ENCODE measurements at regions not wholly inside any gene's neighbourhood (a gene's known extent, or its start where the extent isn't known, plus 50 kb on each side); places are given as distances from the start of the nearest gene placed in this dataset.

DNA sequence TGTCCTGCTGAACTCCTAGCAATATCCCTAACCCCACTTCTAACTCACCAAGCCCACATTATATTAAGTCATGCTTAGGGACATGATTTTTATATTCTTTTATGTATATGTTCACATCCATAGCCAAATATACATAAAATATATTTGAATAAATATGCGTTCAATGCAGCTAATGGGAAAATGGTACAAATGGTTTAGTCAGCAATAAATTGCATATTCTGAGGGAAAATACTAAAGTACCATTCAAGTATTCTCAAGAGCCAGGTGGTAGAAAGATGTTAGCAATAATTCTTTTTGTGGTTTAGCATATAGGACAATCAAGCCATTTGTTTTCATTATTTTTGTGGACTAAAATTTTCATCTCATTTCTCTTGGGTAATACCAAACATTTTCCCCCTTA, 306.0 kb downstream of the TDRD15 start:
- H3K4me3 ChIP-seq (ENCODE audit: low read depth, low read length) = no peak overlapping the region
- intact Hi-C loops (cut with micrococcal nuclease; ENCODE audit: unreplicated experiment) = no loop called here
- POLR2A ChIA-PET = no interaction called here
- Mint-ChIP-seq H3K27ac (ENCODE audit: unreplicated experiment) (no peak overlapping the region), H3K4me3 (ENCODE audit: unreplicated experiment) (no peak overlapping the region), H3K4me1 (ENCODE audit: low read depth, unreplicated experiment) (no peaks in the 10 kb centered on the region), H3K9me3 (ENCODE audit: unreplicated experiment) (peaks cover 7% of the 10 kb centered on the region), H3K27me3 (ENCODE audit: insufficient read depth, unreplicated experiment) (peaks cover 3% of the 10 kb centered on the region), H3K36me3 (ENCODE audit: insufficient read depth, unreplicated experiment) (no peaks in the 10 kb centered on the region)
- DNase-seq = no peak
- no peaks in the 10 kb centered on the region for H3K9me3 ChIP-seq
- no peaks in the 10 kb centered on the region for H3K27me3 ChIP-seq (replicated peaks; ENCODE audit: control insufficient read depth, insufficient read depth, low read length)
- H3K4me1 ChIP-seq = no peaks in the 10 kb centered on the region
- CTCF ChIA-PET = no interaction called here
- H3K36me3 ChIP-seq (ENCODE audit: control insufficient read depth, insufficient read depth, low read length) = no peaks in the 10 kb centered on the region
- TF ChIP-seq, protein P1, sequence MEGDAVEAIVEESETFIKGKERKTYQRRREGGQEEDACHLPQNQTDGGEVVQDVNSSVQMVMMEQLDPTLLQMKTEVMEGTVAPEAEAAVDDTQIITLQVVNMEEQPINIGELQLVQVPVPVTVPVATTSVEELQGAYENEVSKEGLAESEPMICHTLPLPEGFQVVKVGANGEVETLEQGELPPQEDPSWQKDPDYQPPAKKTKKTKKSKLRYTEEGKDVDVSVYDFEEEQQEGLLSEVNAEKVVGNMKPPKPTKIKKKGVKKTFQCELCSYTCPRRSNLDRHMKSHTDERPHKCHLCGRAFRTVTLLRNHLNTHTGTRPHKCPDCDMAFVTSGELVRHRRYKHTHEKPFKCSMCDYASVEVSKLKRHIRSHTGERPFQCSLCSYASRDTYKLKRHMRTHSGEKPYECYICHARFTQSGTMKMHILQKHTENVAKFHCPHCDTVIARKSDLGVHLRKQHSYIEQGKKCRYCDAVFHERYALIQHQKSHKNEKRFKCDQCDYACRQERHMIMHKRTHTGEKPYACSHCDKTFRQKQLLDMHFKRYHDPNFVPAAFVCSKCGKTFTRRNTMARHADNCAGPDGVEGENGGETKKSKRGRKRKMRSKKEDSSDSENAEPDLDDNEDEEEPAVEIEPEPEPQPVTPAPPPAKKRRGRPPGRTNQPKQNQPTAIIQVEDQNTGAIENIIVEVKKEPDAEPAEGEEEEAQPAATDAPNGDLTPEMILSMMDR (IDR thresholded peaks at IDR 0.05; ENCODE audit: insufficient read depth in 1 of 2, low read depth in 1 of 2, low read length in 1 of 2, severe bottlenecking in 1 of 2, unreplicated experiment in 1 of 2) = no peak
- no TSS peak for BruUV-seq (replicated peaks)

DNA sequence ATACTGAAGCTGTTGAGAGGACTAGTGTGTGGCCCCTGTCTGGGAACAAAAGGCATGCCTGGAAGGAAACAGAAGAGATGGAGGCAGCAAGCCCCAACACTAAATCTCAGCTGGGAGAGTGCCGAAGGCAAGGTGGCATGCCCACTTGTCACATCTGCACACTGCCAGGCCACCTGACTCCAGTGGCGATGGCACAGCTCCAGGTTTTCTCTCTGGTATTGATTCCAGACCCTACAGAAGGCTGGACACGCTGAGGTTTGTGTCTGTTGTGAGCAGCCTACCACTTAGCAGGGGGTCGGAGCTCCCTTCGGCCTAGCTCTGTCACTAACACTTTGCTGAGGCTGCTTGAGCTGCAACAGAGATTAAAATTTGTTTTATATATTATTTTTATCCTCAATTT, 307.3 kb downstream of the TDRD15 start:
- no peak overlapping the region for H3K4me3 ChIP-seq (ENCODE audit: low read depth, low read length)
- Mint-ChIP-seq H3K27me3 (ENCODE audit: insufficient read depth, unreplicated experiment) (peaks cover 3% of the 10 kb centered on the region), H3K36me3 (ENCODE audit: insufficient read depth, unreplicated experiment) (no peaks in the 10 kb centered on the region)

DNA sequence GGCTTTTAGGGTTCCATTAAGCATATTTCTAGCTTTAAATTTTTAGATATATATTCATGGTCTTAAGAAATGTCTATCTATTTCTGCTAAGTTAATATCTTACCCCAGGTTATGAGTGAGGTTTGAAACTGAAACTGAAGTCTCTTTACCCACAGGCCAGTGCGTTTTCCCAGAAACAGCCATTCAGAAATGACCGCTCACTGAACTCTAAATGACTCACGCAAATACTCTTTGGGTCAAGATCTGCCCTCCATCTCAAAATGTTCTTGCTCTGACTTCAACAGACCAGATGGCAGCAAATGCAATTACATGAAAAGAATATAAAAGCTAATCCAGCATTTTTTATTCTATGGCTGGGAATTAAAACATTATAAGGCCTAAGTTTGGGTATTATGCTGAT, 315.2 kb downstream of the TDRD15 start:
- Histone ChIP-seq H3K27me3 (replicated peaks; ENCODE audit: control insufficient read depth, insufficient read depth, low read length) (no peaks in the 10 kb centered on the region), H3K36me3 (ENCODE audit: control insufficient read depth, insufficient read depth, low read length) (no peaks in the 10 kb centered on the region), H3K4me3 (ENCODE audit: low read depth, low read length) (no peak overlapping the region), H3K4me1 (no peaks in the 10 kb centered on the region), H3K9me3 (no peaks in the 10 kb centered on the region)
- Mint-ChIP-seq H3K27ac (ENCODE audit: unreplicated experiment) (no peak overlapping the region), H3K9me3 (ENCODE audit: unreplicated experiment) (no peaks in the 10 kb centered on the region), H3K4me3 (ENCODE audit: unreplicated experiment) (no peak overlapping the region), H3K27me3 (ENCODE audit: insufficient read depth, unreplicated experiment) (no peaks in the 10 kb centered on the region), H3K36me3 (ENCODE audit: insufficient read depth, unreplicated experiment) (no peaks in the 10 kb centered on the region), H3K4me1 (ENCODE audit: low read depth, unreplicated experiment) (no peaks in the 10 kb centered on the region)
- TF ChIP-seq, protein P1 (IDR thresholded peaks at IDR 0.05; ENCODE audit: insufficient read depth in 1 of 2, low read depth in 1 of 2, low read length in 1 of 2, severe bottlenecking in 1 of 2, unreplicated experiment in 1 of 2) = no peak
- POLR2A ChIA-PET = no interaction called here
- intact Hi-C loops (cut with micrococcal nuclease; ENCODE audit: unreplicated experiment) = no loop called here
- no peak for DNase-seq
- BruUV-seq (replicated peaks) = no TSS peak
- CTCF ChIA-PET = no interaction called here

More for the DNA sequence above, 307.3 kb downstream of the TDRD15 start:
- no peaks in the 10 kb centered on the region for H3K27me3 ChIP-seq (replicated peaks; ENCODE audit: control insufficient read depth, insufficient read depth, low read length)
- ChIA-PET CTCF (no interaction called here), POLR2A (no interaction called here)
- DNase-seq = no peak
- TF ChIP-seq, protein P1 (IDR thresholded peaks at IDR 0.05; ENCODE audit: insufficient read depth in 1 of 2, low read depth in 1 of 2, low read length in 1 of 2, severe bottlenecking in 1 of 2, unreplicated experiment in 1 of 2) = no peak
- Mint-ChIP-seq H3K9me3 (ENCODE audit: unreplicated experiment) (peaks cover 7% of the 10 kb centered on the region), H3K4me3 (ENCODE audit: unreplicated experiment) (no peak overlapping the region), H3K4me1 (ENCODE audit: low read depth, unreplicated experiment) (no peaks in the 10 kb centered on the region), H3K27ac (ENCODE audit: unreplicated experiment) (no peak overlapping the region)
- no peaks in the 10 kb centered on the region for H3K36me3 ChIP-seq (ENCODE audit: control insufficient read depth, insufficient read depth, low read length)
- no TSS peak for BruUV-seq (replicated peaks)
- intact Hi-C loops (cut with micrococcal nuclease; ENCODE audit: unreplicated experiment) = no loop called here
- no peaks in the 10 kb centered on the region for H3K4me1 ChIP-seq
- no peaks in the 10 kb centered on the region for H3K9me3 ChIP-seq

Measured in Caco-2 (cell line).